Effector memory CD8-positive, alpha-beta T cell (primary cell): ENCODE measurements at regions not wholly inside any gene's neighbourhood (a gene's known extent, or its start where the extent isn't known, plus 50 kb on each side); places are given as distances from the start of the nearest gene placed in this dataset.
"Not testable (repeated sequence)": the region's sequence is repeated elsewhere in the genome, so short reads cannot be mapped to it uniquely, and the experiment has no call there.

Experiments
- ATAC-seq: fragments of 150-1000 bp; cut with Tn5 transposase; replicated peaks from 2 replicates; pipeline ENCODE4 v1.10.0; 2021; ENCODE audit warnings: mild to moderate bottlenecking, moderate library complexity
- DNase-seq, 3 experiments: peaks; one replicate each; pipeline ENCODE4 v3.0.0; 2021
- H3K27ac Mint-ChIP-seq, 2 donors: one replicate each; pipeline ENCODE4 v1.8.0; 2022; ENCODE audit warnings: mild to moderate bottlenecking in 2 of 2, mixed read lengths in 2 of 2, moderate library complexity in 2 of 2
- H3K27me3 Mint-ChIP-seq, 2 donors: one replicate each; pipeline ENCODE4 v1.8.0; 2022; ENCODE audit warnings: mixed read lengths in 2 of 2
- H3K36me3 Mint-ChIP-seq: one replicate; pipeline ENCODE4 v1.8.0; 2022; ENCODE audit warnings: mild to moderate bottlenecking, moderate library complexity, mixed read lengths; ENCODE audit not compliant: insufficient read depth
- H3K4me1 Mint-ChIP-seq, 2 donors: one replicate each; pipeline ENCODE4 v1.8.0; 2022; ENCODE audit warnings: low read depth in 2 of 2, mixed read lengths in 2 of 2
- H3K4me3 Mint-ChIP-seq, 2 donors: one replicate each; pipeline ENCODE4 v1.8.0; 2022; ENCODE audit warnings: mild to moderate bottlenecking in 2 of 2, mixed read lengths in 2 of 2, moderate library complexity in 2 of 2
- H3K9me3 Mint-ChIP-seq, 2 donors: one replicate each; pipeline ENCODE4 v1.8.0; 2022; ENCODE audit warnings: mixed read lengths in 2 of 2

DNA sequence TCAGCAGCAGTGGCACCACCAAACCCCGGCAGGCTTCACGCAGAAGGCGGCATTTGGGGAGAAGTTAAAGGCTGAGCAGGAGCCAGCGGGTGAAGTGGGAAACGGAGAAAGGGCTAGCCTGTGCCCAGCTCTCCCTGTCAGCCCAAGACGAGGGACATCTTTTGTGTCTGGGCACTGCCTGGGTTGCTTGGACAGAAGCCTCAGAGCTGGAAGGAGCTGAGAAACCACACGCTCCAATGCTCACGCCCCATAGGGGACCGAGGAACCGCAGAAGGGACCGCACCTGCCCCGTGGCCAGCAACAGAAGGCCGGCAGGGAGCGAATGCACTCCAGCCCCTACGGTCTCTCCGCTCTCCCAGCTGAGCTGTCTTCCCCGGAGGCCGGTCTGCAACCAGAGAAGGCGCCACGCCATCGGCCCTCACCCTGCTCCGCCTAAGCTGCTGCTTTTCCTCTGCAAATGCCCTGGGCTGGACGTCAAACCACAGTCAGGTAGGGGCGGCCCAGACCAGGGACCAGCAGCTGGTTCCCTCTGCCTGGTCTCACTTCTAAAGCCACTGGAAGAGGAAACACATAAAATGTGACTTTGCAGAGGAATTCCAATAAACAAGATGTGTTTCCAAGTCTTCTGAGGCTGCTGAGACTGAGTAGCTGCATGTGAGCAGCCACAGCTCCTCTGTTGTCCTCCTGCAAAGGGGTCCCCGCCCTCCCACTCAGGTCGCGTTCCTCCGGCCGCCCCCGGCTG lies 182.4 kb upstream of the ZNF469 start:
- not testable (repeated sequence) for DNase-seq, H3K9me3 Mint-ChIP-seq, H3K36me3 Mint-ChIP-seq, H3K4me3 Mint-ChIP-seq, ATAC-seq, H3K27ac Mint-ChIP-seq, H3K4me1 Mint-ChIP-seq
- H3K27me3 Mint-ChIP-seq = peaks cover 0 to 26% of the 10 kb centered on the region in 2 donors

DNA sequence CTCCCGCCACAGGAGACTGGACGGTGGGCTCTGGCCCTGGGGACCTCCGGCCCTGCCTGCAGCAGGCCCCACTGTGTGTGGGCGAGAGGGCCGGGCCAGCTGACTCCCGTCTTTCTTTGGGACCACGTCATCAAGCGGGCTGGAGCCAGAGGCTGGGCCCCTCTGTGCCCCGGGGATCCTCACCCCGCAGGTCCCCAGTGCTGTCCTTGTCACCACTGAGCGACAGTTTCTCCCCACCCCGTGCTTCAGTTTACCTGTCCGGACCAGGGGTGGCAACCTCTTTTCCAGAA lies 181.9 kb upstream of the ZNF469 start:
- ATAC-seq (no peak), DNase-seq (no peak)
- H3K36me3 Mint-ChIP-seq = no peaks in the 10 kb centered on the region
- H3K27ac Mint-ChIP-seq = no peak overlapping the region
- H3K4me3 Mint-ChIP-seq = no peak overlapping the region
- H3K27me3 Mint-ChIP-seq = peaks cover 0 to 21% of the 10 kb centered on the region in 2 donors
- H3K4me1 Mint-ChIP-seq = no peaks in the 10 kb centered on the region
- H3K9me3 Mint-ChIP-seq = no peaks in the 10 kb centered on the region

DNA sequence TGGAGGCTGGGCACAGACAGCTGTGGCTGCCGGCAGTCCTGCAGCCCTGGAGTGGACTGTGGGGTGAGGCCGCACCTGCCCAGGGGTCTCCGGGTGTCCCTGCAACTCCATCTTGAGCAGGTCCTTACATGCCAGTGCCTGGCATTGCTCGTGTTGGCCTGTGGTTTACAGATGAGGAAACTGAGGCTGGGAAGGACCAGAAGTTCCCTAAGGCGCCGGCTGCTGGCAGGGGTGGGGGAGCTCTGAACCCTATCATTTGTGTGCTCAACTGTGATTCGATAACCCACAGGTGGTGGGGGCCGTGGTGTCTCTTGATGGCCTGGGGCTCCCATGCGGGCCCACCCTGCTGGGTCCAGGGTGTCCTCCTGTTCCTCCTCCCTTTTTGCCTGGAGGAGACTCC lies 181.1 kb upstream of the ZNF469 start:
- H3K4me1 Mint-ChIP-seq, DNase-seq, ATAC-seq, H3K4me3 Mint-ChIP-seq, H3K9me3 Mint-ChIP-seq, H3K27ac Mint-ChIP-seq, H3K36me3 Mint-ChIP-seq: not testable (repeated sequence)
- H3K27me3 Mint-ChIP-seq = peaks cover 0 to 17% of the 10 kb centered on the region in 2 donors

DNA sequence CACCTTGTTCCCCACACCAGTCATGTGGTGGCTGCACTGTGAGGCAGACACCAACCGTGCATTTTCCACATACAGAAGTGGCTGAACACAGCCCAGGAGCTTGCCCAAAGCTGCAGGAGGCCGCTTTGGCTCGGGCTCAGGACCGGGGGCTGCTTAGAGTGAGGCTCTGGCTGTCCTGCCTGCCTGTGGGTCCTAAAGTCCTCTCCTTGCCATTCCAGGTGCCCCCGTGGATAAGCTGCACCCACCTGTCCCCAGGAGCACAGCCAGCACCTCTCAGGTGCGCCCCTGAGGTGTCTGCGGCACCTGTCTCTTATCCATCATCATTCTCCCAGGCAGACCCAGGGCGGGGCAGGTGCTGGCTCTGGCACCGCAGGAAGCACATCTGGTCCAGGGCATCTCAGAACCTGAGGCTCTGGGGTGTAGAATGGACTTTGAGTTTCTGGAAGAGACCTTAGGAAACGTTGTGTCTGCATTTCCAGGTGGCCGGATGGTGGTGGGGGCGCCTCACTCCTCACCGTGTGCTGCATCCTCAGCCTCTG lies 180.5 kb upstream of the ZNF469 start:
- Mint-ChIP-seq H3K27ac (no peak overlapping the region), H3K27me3 (peaks cover 0 to 17% of the 10 kb centered on the region in 2 donors), H3K36me3 (no peaks in the 10 kb centered on the region), H3K4me3 (no peak overlapping the region), H3K9me3 (no peaks in the 10 kb centered on the region), H3K4me1 (no peaks in the 10 kb centered on the region)
- ATAC-seq (no peak), DNase-seq (no peak)

DNA sequence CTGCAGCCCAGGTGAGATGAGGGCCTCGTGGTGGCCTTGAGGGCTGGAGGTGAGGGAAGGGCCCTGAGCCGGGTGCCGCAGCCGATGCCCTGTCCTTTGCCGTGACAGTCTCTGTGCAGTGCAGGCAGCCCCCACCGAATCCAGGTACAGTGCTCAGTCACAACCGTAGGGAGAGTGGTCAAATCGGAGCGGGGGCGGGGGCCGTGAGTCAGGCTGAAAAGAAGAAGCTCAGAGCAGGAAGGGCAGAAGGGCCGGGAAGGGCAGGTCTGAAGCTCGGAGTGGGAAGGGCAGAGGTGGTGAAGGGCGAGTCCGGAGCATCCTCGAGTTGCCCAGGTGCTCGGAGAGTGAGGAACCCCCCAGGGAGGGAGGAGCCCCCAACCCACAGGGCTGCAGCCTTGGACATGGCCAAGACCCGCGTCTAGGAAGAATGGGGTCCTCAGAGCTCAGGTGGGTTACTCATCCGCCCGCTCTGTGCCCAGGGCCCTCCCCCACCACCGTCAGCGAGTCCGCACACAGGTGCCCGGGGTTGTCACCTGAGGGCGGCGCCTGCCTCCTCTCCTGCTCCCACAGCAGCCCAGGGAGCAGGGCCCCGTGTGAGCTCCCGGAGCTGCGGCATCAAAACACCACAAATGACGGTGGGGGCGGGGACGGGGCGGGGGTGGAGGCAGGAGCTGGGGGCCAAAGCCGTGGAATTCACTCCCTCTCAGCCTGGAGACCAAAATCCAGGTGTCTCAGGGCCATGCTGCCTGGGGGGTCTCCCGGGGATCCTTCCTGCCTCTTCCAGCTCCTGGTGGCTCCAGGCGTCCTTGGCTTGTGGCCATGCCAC lies 179.7 kb upstream of the ZNF469 start:
- H3K27ac Mint-ChIP-seq, ATAC-seq, H3K4me3 Mint-ChIP-seq, H3K36me3 Mint-ChIP-seq, H3K4me1 Mint-ChIP-seq, H3K9me3 Mint-ChIP-seq, DNase-seq: not testable (repeated sequence)
- H3K27me3 Mint-ChIP-seq = peaks cover 0 to 17% of the 10 kb centered on the region in 2 donors

DNA sequence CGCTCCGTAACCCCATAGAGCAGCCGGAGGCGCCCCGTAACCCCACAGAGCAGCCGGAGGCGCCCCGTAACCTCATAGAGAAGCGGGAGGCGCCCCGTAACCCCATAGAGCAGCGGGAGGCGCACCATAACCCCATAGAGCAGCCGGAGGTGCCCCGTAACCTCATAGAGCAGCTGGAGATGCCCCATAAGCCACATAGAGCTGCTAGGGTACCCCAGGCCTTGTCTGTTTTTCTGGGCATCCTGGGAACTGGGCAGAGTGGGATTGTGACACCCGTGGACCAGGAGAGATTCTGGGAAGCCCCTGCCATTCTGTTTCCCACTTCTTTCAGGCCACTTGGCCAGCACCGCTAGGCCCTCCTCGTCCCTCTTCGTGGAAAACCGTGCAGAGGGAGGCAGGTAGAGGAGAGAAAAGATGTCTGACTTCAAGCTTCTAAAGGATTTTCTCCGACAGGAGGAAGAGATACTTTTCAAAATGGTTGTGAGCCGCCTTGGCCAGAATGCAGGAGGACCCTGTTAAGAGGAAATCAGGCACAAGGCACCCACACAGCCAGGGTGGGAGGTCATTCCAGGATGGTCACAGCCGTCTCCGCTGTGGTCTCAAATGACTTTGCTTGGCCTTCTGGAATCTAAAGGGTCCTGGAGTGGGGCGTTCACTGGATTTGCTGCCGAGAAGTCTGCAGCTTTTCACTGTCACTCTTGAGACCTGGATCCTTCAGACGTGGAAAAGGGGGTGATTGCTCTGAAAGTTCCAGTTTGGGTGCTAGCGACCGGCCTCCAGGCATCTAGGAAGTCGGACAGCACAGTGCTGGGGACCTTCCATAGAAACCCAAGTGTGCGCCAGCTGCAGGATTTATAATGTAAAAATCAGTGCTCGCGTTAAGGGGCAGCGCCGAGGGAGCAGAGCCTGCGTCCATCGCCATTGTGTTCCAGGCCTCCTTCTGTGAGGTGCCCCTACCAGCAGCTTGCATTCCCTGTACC lies 178.3 kb upstream of the ZNF469 start:
- H3K9me3 Mint-ChIP-seq, H3K27ac Mint-ChIP-seq, DNase-seq, ATAC-seq, H3K4me3 Mint-ChIP-seq, H3K36me3 Mint-ChIP-seq, H3K4me1 Mint-ChIP-seq: not testable (repeated sequence)
- peaks cover 0 to 13% of the 10 kb centered on the region in 2 donors for H3K27me3 Mint-ChIP-seq

DNA sequence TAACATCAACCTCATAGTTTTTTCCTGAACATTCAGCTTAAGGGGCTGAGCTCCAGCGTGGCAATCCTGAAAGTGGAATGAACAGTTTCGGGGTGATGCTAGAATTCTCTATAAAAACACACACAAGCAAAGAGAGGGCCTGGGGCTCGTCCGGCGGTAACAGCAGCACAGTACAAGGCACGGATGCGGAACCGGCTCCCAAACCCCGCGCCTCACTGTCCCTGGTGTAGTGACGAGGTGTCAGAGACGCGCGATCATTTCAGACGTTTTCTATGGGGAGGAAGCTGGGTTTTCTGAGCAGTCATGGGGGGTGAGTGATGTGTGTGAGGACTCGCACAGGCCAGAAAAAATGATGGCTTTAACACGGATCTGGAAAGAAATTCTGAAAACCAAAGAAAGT lies 177.3 kb upstream of the ZNF469 start:
- H3K27ac Mint-ChIP-seq, H3K9me3 Mint-ChIP-seq, ATAC-seq, DNase-seq, H3K4me1 Mint-ChIP-seq, H3K36me3 Mint-ChIP-seq, H3K27me3 Mint-ChIP-seq, H3K4me3 Mint-ChIP-seq: not testable (repeated sequence)

DNA sequence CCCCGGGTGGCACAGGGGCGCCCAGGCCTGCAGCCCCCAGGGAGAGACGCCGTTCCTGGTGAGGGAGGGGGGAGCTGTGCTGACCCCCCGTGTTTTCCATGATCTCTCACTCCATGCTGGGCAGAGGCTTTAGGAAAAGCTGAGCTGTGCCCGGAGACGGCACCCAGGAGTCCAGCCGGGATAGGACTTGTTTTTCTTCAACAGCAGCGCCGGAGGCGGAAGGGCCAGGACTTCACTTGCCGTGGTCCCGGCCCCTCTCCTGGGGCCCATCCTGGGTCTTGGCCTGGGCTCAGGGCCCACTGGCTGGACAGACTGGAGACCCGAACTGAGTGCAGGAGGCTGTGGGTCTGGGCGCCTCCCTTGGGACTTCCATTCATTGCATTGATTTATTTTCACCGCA lies 176.8 kb upstream of the ZNF469 start:
- not testable (repeated sequence) for DNase-seq, H3K27me3 Mint-ChIP-seq, H3K27ac Mint-ChIP-seq, H3K9me3 Mint-ChIP-seq, H3K4me3 Mint-ChIP-seq, H3K4me1 Mint-ChIP-seq, H3K36me3 Mint-ChIP-seq, ATAC-seq

DNA sequence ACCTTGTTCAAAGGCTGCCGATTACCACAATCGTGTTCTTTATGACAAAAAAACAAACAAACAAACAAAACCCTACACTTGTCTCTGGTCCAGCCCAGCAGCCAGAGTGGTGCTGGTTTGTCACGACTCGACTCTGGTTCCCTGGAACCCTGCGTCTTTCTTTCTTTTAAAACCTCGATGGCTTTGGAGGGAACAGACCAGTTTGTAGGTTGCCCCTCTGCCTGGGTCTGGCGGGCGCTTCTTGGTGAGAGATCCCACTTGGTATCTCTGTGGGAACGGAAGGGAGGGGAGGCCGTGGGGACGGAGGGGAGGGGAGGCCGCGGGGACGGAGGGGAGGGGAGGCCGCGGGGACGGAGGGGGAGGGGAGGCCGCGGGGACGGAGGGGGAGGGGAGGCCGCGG lies 176.2 kb upstream of the ZNF469 start:
- not testable (repeated sequence) for H3K4me1 Mint-ChIP-seq, H3K9me3 Mint-ChIP-seq

DNA sequence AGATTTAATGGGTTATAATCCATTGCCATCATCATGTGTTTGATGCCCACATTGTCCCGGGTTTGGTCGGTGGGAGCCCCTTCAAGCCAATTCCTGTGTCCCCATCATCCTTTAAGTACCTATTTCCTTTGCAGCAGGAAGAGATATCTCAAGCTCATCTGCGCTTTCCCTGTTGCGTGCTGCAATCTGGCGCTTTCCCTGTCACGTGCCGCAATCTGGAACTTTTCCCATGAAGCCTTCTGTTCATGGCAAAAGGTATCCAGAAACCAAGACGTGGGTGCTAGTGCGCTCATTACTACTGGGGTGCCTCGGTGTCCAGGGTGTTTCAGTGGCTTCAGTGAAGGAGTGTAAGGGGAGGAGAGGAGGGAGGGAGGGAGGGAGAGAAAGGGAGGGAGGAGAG lies 174.6 kb upstream of the ZNF469 start:
- H3K36me3 Mint-ChIP-seq = no peaks in the 10 kb centered on the region
- no peaks in the 10 kb centered on the region for H3K27me3 Mint-ChIP-seq
- H3K4me3 Mint-ChIP-seq = no peak overlapping the region
- H3K27ac Mint-ChIP-seq = no peak overlapping the region
- no peak for ATAC-seq
- no peaks in the 10 kb centered on the region for H3K4me1 Mint-ChIP-seq
- no peak for DNase-seq
- H3K9me3 Mint-ChIP-seq = no peaks in the 10 kb centered on the region

More for the DNA sequence above, 176.2 kb upstream of the ZNF469 start:
- not testable (repeated sequence) for H3K27ac Mint-ChIP-seq, H3K36me3 Mint-ChIP-seq, DNase-seq, ATAC-seq, H3K27me3 Mint-ChIP-seq, H3K4me3 Mint-ChIP-seq

DNA sequence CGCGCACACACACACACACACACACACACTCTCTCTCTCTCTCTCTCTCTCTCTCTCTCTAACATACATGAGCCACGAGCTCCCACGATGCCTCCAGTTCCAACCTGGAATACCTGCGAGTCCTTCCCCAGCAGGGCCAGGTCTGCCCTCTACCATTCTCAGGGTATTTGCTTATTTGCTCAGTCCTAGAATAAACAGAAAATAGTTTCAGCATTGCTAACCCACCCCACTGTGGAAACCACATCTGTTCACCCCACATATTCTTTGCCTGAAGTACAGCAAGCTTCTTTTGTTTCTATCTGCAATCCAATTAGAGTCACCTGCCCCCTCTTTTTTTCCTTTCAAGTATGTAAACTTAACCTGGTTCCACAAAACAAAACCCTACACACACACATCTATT lies 174.0 kb upstream of the ZNF469 start:
- not testable (repeated sequence) for H3K27ac Mint-ChIP-seq, H3K27me3 Mint-ChIP-seq, H3K4me3 Mint-ChIP-seq, DNase-seq, H3K36me3 Mint-ChIP-seq, ATAC-seq, H3K4me1 Mint-ChIP-seq, H3K9me3 Mint-ChIP-seq

DNA sequence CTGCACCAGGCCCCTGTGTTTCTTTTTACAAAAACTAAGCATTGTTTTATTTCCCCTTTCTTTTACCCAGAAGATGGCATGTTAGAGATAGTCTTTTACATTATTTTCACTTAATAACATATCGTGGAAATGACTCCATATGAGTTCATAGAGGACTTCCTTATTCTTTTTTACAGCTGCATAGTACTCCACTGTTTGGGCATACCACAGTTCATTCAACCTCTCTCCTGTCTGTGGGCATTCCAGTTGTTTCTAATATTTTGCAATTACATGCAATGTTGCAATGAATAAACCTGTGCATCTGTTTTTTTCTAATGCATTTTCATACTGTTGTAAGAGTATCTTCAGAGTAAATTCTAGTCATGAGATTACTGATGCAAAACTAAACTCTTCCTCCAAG lies 173.2 kb upstream of the ZNF469 start:
- DNase-seq, H3K4me1 Mint-ChIP-seq, H3K27ac Mint-ChIP-seq, H3K4me3 Mint-ChIP-seq, H3K27me3 Mint-ChIP-seq, H3K9me3 Mint-ChIP-seq, H3K36me3 Mint-ChIP-seq, ATAC-seq: not testable (repeated sequence)

DNA sequence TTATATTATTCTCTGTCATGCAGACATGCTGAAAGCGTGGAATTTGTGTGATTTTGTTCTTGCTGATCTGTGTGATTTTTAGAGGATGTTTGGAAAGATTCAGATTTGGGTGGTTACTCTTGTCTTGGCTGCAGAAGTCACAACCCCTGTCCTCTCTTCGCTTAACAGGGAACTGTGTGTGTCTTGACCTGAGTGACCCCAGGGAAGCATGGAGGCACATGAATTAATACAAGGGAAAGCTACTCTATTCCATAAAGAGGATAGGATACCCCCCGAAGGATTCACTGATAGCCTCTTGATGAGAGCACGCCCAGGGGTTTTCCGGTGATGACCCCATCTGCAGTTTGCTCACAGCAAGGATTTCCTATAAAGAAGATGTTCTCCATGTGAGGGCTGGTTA lies 168.8 kb upstream of the ZNF469 start:
- not testable (repeated sequence) for H3K4me3 Mint-ChIP-seq, H3K4me1 Mint-ChIP-seq, H3K27ac Mint-ChIP-seq, H3K9me3 Mint-ChIP-seq, H3K36me3 Mint-ChIP-seq, DNase-seq, ATAC-seq
- H3K27me3 Mint-ChIP-seq = peaks cover 12 to 17% of the 10 kb centered on the region in 2 donors
